Fibroblast of upper back skin (primary cell): ENCODE measurements at regions not wholly inside any gene's neighbourhood (a gene's known extent, or its start where the extent isn't known, plus 50 kb on each side); places are given as distances from the start of the nearest gene placed in this dataset.
"Not testable (repeated sequence)": the region's sequence is repeated elsewhere in the genome, so short reads cannot be mapped to it uniquely, and the experiment has no call there.

ENCODE experiments used
- DNase-seq: peaks from one replicate; pipeline ENCODE4 v3.0.0-alpha.2; 2013

GRCh38 chr19:56894626-56895025 is 54.1 kb upstream of the PEG3 start:
- DNase-seq: no peak

DNA sequence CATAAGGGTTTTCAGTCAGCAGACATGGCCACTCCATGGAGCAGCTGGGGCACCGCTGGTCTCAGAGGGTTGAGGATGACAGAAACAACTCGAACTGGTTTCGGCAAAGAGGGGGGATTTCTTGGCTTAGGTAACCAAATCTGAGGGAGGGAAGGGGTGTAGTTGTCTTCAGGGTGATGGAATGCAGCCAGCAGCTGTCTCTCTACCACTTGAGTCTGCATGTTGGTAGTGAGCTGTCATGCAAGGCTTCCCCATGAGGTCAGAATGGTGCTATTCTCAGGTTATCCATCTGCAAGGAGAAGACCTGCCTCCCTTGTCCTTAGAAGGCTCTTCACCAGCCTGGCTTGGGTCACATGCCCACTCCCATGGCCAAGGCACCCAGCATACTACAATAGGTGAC is 55.6 kb upstream of the PEG3 start:
- DNase-seq: no peak

DNA sequence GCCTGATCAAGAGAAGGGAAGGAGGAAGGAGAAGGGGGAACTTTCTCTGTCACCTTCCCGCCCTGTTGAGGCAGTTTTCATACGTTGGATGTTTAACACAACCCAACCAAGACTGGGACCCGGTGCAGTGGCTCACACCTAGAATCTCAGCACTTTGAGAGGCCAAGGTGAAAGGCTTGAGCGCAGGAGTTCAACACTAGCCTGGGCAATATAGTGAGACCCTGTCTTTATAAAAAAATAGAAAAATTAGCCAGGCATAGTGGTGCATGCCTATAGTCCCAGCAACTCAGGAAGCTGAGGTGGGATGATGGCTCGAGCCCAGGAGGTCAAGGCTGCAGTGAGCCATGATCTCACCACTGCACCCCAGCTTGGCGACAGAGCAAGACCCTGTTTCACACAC is 59.4 kb upstream of the PEG3 start:
- no peak for DNase-seq

DNA sequence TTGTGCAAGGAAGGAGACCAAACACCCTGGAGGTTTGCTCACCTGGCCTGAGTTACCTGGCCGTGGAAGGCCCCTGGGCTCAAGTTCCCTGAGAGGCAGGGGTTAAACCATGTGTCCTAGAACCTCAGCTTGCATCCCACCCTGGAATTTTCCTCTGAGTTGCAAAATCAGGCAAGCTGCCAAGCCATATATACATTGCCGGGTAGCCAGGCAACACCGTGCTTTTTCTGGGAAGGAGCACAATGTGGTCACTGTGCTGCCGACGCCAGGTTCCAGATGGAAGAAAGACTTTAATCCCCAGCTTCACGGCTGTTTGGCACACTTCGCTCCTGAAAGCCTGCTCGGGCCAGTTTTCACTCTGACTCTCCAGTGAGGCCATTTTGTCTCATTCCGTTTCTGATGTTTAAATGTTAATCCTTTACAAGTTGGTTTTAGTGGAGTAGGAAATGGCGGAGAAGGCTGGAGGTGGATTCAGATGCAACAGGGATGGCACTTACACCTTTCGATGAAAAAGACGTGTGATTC is 60.1 kb upstream of the PEG3 start:
- no peak for DNase-seq

DNA sequence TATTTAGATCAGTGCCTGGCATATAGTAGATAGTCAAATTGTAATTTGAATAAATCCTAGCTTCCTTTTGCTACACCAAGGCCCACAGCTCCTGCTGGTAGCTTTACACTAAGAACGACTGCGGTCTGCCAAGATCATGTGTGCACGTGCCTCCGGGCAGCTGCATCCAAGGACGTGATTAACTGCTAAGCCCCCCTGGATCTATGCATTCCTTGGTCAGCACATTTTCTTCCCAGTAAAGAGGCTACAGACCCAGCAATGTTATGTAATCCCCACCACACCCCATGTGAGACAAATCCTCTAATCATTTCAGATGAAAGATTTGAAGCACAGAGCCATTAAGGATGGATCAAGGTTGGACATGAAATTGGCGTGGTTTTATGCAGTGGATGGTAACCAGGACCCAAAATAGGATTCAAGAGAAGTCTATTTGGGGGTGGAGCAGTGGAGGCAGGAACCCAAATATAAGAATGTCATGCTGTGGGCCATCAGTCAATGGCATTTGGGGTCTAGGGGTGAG is 65.2 kb upstream of the PEG3 start:
- DNase-seq: no peak

DNA sequence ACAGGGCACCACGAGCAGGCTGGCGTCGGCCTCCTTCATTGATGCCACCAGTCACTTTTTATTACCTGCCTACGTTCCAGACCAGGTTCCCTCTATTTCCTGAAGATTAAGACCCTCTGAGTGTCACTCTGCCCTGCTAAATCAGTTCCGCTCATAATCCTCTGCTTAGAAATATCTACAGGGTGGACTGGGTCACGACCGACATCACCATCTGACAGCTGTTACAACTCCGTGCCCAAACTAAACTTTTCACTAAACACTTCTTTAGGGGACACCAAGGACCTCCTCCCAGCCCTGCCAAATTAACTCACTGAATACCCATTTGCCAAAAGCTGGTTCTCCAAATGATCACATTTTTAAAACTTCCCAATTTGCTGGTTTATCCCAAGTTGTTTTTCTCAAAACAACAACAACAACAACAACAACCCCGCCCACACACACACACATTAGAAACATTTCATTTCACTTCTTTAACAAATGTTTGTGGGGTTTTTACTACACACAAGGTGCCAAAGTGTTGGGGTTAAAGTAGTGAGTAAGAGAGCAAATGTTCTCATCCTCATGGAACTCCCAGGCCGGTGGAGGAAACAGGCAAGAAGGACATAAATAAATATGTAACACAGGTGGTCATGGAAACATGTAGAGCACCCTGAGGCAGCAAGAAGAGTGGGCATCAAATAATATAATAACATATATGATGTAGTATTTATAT is 72.0 kb upstream of the PEG3 start:
- no peak for DNase-seq

DNA sequence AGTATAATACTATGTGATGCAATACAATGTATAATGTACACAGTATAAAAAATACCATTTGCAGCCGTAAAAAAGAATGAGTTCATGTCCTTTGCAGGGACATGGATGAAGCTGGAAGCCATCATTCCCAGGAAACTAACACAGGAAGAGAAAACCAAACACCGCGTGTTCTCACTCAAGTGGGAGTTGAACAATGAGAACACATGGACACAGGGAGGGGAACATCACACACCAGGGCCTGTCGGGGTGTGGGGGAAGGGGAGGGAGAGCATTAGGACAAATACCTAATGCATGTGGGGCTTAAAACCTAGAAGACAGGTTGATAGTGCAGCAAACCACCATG is 72.6 kb upstream of the PEG3 start:
- not testable (repeated sequence) for DNase-seq

GRCh38 chr19:56916528-56916927 is 76.0 kb upstream of the PEG3 start:
- no peak for DNase-seq

DNA sequence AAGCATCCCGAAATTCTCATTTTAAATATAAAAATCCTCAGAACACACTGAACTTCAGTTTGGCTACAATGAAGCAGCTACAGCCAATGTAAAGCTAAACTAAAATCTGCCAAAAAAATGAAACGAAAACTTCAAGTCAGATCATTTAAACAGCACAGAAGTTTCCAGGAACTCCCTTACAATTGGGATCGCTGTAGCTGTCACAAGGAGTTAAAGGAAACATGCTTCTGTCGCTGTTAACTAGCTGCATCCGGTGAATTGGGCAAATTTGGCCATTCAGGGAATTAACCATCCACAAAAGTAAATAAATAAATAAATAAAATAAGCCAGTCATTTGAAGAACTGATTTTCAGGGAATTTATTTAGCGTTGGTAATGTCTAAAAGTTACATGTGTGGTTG is 77.0 kb upstream of the PEG3 start:
- DNase-seq: no peak

GRCh38 chr19:56917998-56918397 is 77.5 kb upstream of the PEG3 start:
- DNase-seq: no peak

DNA sequence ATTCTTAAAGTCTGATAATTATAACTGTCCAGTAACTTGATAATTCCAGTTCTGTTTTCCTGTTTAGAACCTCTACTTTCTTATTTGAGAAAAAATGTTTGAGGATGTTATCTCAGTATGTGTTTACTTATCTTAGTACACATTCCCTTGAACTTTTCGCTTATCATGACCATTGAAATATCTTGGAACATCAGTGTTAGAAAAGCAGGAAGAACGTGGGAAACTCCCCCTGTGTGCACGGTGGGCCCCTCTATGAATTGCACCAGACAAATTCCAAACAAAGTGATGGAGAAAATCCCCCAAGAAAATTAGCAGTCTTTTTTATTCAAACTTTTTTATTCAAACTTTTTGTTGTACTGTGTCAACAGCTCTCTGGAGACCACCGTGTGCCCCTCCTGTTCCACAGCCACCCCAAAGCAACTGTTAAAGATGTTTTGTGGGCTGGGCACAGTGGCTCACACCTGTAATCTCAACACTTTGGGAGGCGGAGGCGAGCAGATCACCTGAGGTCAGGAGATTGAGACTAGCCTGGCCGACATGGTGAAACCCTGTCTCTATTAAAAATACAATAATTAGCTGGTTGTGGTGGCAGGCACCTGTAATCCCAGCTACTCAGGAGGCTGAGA is 78.3 kb upstream of the PEG3 start:
- DNase-seq: no peak

DNA sequence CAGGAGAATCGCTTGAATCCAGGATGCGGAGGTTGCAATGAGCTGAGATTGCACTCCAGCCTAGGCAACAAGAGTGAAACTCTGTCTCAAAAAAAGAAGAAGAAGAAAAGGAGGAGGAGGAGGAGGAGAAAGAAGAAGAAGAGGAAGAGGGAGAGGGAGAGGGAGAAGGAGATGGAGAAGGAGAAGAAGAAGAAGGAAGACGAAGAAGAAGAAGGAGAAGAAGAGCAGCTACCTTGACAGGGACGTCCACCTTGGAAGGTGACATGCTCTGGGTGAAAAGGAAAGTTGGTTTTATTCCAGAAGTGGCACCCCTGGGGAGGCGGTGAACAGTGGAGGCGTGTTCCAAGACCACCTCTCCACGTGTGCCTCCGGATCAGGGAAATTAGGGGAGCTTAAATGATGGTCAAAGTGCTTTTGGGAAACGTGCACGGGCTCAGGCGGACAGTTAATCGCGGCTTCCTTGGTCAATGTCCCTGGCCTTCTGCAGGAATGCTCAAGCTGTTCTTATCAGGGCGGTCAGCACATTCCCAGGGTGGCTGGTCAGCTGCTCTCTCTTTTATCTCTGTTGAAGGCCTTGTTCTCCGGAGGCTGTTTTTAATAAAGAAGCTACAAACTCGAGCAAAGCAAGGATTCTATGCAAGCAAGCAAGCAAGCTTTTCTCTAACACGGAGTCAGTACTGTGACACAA is 78.9 kb upstream of the PEG3 start:
- DNase-seq: no peak

DNA sequence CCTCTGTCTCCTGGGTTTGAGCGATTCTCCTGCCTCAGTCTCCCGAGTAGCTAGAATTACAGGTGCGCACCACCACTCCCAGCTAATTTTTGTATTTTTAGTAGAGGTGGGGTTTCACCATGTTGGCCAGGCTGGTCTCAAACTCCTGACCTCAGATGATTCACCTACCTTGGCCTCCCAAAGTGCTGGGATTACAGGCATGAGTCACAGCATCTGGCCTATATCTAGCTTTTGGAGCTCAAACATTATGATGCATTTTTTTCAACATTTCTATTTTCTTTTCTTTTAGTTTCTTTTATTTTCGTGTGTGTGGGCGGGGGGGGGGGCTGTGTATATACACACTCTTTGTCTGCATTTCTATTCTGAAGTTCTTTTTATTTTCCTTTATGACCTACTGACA is 85.6 kb upstream of the PEG3 start:
- DNase-seq: not testable (repeated sequence)

GRCh38 chr19:56927294-56927693 is 86.8 kb upstream of the PEG3 start:
- no peak for DNase-seq

DNA sequence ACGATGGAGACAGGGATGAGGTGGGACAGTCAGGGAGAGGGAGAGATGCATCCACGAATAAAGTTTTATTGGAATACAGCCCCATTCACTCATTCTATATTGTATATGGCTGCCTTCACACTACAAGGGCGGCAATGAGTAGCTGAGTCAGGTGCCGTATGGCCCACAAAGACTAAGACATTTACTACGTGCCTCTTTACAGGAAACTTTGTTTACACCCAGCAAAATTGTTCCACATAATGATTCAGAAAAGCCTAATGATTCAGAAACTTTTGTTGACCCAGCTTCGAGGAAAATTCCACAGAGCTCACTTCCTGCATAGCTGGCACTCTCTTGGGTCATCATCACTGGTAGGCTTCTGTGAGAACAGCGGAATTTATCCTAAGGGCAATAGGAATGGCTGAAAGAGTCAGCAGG is 87.3 kb upstream of the PEG3 start:
- no peak for DNase-seq

DNA sequence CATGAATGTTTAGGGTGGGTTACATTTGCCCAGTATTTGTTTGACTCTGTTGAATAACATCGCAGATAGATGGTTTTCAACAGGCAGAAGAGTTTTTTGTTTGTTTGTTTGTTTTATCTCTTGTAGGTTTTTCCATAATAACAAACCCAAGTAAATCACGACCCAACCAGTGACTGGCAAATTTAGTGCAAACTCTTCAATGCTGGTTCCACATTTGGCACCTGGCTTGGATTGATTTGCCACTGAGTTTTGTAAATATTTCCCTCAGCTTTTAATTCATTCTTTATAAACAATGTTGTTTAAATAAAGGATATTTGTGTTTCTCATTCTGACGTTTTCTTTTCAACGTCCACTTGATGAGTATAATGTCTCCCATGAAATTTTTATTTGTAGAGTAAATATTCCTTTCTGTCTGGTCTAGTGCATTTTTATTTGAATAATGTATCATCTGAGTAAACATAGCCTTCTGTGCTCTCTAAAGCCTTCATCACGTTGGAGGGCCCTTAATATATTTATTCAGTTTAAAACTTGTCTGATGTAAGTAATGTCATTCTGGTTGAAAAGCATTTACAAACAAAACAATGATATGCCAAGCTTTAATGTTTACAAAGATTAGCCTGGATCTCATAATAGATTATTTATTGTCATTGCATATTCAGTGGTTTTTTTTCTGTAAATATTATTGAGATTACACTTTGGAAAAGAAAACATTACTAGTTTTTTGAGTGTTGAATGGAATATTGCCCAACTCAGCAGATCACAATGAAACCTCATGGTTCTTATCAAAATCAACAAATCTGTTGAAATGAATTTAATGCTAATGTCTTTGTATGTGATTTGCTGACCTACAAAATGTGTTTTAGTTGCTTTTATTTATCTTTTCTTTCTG is 90.4 kb upstream of the PEG3 start:
- no peak for DNase-seq

DNA sequence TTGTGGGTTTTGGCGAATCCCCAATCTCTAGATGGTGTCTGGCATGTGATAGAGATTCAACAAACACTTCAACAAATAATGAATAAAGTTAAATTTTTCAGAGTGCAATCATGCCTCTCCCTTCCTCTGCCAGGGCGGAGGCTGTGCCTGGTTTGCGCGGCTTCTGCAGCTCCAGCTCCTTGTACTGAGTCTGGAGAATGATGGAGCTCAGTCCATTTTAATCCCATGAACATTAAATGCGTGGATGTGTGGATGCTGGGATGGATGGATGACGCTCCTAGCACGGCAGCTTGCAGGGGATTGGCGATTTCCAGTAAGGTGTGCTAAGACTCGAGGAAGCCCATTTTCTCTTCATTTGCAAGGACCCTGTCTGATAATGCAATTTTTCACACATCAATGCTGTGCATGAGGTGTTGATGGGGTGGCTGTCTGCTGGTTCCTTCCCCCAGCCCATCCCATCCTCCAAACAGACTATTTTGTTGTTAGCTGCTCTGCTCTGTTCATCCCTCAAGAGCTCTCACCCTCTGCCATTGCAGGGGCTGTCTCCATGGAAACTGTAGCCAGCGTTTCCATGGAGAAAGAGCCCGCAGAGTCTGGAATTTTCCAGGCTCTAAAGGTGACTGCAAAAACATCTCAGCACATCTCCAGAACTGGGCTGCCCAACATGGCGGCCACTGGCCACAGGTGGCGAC is 92.6 kb upstream of the PEG3 start:
- DNase-seq: no peak

DNA sequence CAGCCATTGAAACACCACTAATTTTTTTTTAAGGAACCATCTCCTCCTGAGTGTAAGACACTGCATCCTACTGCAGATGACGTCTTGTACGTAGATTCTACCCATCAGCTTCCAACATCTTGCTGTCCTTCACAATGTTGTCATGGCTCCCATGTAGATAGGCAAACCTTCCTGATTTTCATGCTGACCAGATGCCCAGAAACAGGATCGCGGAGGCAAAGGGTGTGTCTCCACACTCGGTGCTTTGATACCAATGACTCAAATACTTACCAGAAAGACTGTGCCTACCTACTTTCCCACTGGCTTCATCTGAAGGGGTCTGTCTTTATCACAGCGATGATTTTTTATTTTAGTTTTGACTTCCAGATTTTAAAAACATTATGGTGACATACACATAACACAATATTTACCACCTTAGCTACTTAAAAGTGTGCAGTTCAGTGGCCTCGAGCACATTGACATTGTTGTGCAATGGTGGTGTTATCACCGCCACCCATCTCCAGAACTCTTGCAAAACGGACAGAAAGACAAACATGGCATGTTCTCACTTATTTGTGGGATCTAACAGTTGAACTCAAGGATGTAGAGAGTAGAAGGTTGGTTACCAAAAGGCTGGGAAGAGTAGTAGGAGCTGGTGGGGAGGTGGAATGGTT is 94.0 kb upstream of the PEG3 start:
- no peak for DNase-seq

DNA sequence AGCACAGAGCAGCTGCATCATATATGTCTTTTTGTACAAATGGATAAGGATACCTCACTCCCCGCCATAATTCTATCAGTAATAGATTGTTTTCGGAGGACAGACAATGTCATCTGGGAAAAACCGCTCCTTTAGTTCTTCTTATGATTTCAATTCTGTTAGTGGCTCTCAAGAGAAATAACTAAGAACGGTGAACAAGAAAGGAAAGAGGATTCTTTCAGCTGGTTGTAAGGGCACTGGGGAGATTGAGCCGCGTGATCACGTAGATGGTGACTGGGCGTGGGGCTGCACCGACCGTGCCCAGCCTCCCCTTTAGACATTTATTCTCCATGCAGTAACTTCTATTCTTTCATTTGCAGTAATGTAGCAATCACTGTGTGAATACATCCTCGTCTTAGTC is 99.4 kb upstream of the PEG3 start:
- DNase-seq: no peak

DNA sequence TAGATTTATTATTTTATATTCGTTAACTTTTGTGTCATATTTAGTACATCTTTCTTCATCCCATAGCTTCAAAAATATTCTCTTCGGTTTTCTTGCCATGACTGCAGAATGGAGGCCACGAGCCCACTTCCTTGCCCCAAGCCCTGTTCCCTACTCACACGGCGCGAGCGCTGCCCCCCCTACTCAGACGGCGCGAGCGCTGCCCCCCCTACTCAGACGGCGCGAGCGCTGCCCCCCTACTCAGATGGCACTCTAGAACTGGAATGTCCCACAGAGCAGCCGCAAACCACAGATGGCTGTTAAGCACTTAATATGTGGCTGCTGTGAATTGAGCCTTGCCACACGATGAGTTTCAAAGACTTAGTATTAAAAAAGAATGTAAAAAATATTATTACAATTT is 102.2 kb upstream of the PEG3 start:
- no peak for DNase-seq

- no peak for DNase-seq
Measured at GRCh38 chr19:56946159-56946558, 105.6 kb upstream of the PEG3 start.

GRCh38 chr19:56947206-56947605 is 106.7 kb upstream of the PEG3 start:
- no peak for DNase-seq
